K562 (cell line): ENCODE measurements at regions not wholly inside any gene's neighbourhood (a gene's known extent, or its start where the extent isn't known, plus 50 kb on each side); places are given as distances from the start of the nearest gene placed in this dataset.
A peak's percentile ranks its signal among the peaks of the same experiment; 100 is the strongest.

ENCODE experiments used
- ATAC-seq: fragments of 200-7000 bp; cut with Tn5 transposase; 3 replicates; pipeline ENCODE4 v1.9.1; 2020; ENCODE audit warnings: moderate library complexity
- BruUV-seq: library from RNA; stranded (reverse); fragments of 400-500 nt; replicated peaks from 2 replicates; lab custom pipeline; 2021; lab: Mats Ljungman, UMichigan
- CTCF ChIA-PET: fragments of 300-600 bp; formaldehyde crosslinking; extraction: SDS; loops from one replicate; lab custom pipeline; 2021; ENCODE audit warnings: low intra/inter-chr PET ratio; lab: Yijun Ruan, JAX
- POLR2A ChIA-PET: fragments of 300-600, 350-650 bp; sonication (Branson Sonifier 250); formaldehyde crosslinking; extraction: SDS; loops from one replicate; lab custom pipeline; 2021; ENCODE audit warnings: antibody characterized with exemption, inconsistent platforms; lab: Yijun Ruan, JAX
- DNase-seq, 4 experiments: peaks; one replicate each; pipeline versions ENCODE4 v3.0.0 to v3.0.0-alpha.2; 2011 to 2018; ENCODE audit warnings: low spot score in 3 of 4, mixed read lengths in 3 of 4; ENCODE audit errors: extremely low read depth in 1 of 4
- FAIRE-seq: peaks from 2 replicates; lab custom pipeline; 2011; peaks lifted over from hg19 to GRCh38; lab: Jason Lieb, UNC
- H2AFZ ChIP-seq: 2 replicates; pipeline ENCODE4 v1.6.0; 2011; ENCODE audit warnings: low read depth, low read length, control low read depth, inconsistent platforms
- H3K27ac ChIP-seq: fragments of 200-600 bp; 3 replicates; pipeline ENCODE4 v1.8.0; 2011; ENCODE audit warnings: low read depth, mild to moderate bottlenecking, control low read depth, inconsistent platforms, low read length, moderate library complexity, mixed read lengths; ENCODE audit errors: extremely low read depth
- H3K27me3 ChIP-seq, 2 experiments: fragments of 300-600 bp in 1 of 2; 2 replicates in 1 of 2; 3 replicates in 1 of 2; pipeline versions ENCODE4 v1.6.0 to v1.8.0; 2011; ENCODE audit warnings: inconsistent platforms in 2 of 2, low read length in 2 of 2, mild to moderate bottlenecking in 1 of 2, mixed read lengths in 1 of 2, moderate library complexity in 1 of 2; ENCODE audit not compliant: control insufficient read depth in 2 of 2, insufficient read depth in 2 of 2
- H3K36me3 ChIP-seq: fragments of 300-600 bp; 3 replicates; pipeline ENCODE4 v1.8.0; 2011; ENCODE audit warnings: mild to moderate bottlenecking, low read length, inconsistent platforms; ENCODE audit not compliant: control insufficient read depth, insufficient read depth
- H3K4me1 ChIP-seq, 2 experiments: fragments of 200-600 bp in 1 of 2; replicated peaks in 1 of 2; 2 replicates in 1 of 2; 3 replicates in 1 of 2; pipeline versions ENCODE4 v1.5.1 to v1.8.0; 2011; ENCODE audit warnings: inconsistent platforms in 2 of 2, low read length in 2 of 2, mild to moderate bottlenecking in 1 of 2, mixed read lengths in 1 of 2, moderate library complexity in 1 of 2; ENCODE audit not compliant: control insufficient read depth in 2 of 2, insufficient read depth in 2 of 2
- H3K4me2 ChIP-seq: 2 replicates; pipeline ENCODE4 v1.6.1; 2011; ENCODE audit warnings: low read length, control low read depth, inconsistent platforms, mixed read lengths; ENCODE audit not compliant: insufficient read depth
- H3K4me3 ChIP-seq: fragments of 200-600 bp; sonication (generic), shearing (Covaris generic); 2 replicates; pipeline ENCODE4 v1.5.1; 2016; ENCODE audit warnings: control low read depth, inconsistent platforms
- H3K79me2 ChIP-seq: fragments of 200-600 bp; 3 replicates; pipeline ENCODE4 v1.8.0; 2011; ENCODE audit warnings: low read length, inconsistent platforms; ENCODE audit not compliant: control insufficient read depth, insufficient read depth
- H3K9ac ChIP-seq, 2 experiments: 2 replicates each; pipeline versions ENCODE4 v1.6.0 to v1.6.1; 2011; ENCODE audit warnings: low read depth in 2 of 2, low read length in 2 of 2, control low read depth in 1 of 2, inconsistent platforms in 1 of 2, mild to moderate bottlenecking in 1 of 2, mixed read lengths in 1 of 2; ENCODE audit not compliant: insufficient read depth in 1 of 2
- H3K9me1 ChIP-seq: one replicate; pipeline ENCODE4 v1.6.0; 2011; ENCODE audit warnings: inconsistent platforms, mild to moderate bottlenecking, low read length, moderate library complexity; ENCODE audit not compliant: control insufficient read depth, insufficient read depth
- H3K9me3 ChIP-seq: replicated peaks from 2 replicates; pipeline ENCODE4 v1.5.1; 2011; ENCODE audit warnings: low read depth, low read length, inconsistent platforms; ENCODE audit not compliant: control insufficient read depth, insufficient read depth
- H4K20me1 ChIP-seq: replicated peaks from 2 replicates; pipeline ENCODE4 v1.6.1; 2011; ENCODE audit warnings: low read length, inconsistent platforms, mixed read lengths; ENCODE audit not compliant: control insufficient read depth, insufficient read depth
- ATF7 ChIP-seq: fragments of 450-650 bp; IDR thresholded peaks from 2 replicates; pipeline ENCODE4 v1.7.1; 2014; ENCODE audit warnings: mild to moderate bottlenecking, moderate library complexity
- CEBPB ChIP-seq: fragments of 450-650 bp; IDR thresholded peaks from 2 replicates; pipeline ENCODE4 v1.6.1; 2016; ENCODE audit warnings: missing genetic modification characterization, missing compliant biosample characterization
- CEBPG ChIP-seq, 3 experiments: fragments of 200-800 bp in 1 of 3; sonication (Bioruptor generic) in 1 of 3; sonication (generic) in 1 of 3; formaldehyde crosslinking in 1 of 3; IDR thresholded peaks in 2 of 3; conservative IDR thresholded peaks in 1 of 3; 2 replicates each; pipeline versions ENCODE4 v1.6.1 to v1.8.0; 2016 to 2022; ENCODE audit warnings: missing compliant biosample characterization in 2 of 3, missing genetic modification characterization in 2 of 3, mild to moderate bottlenecking in 1 of 3, missing genetic modification reagents in 1 of 3
- ELF2 ChIP-seq: fragments of 250-450 bp; sonication (Bioruptor Pico); IDR thresholded peaks from 2 replicates; pipeline ENCODE4 v1.5.0; 2021; ENCODE audit warnings: mild to moderate bottlenecking
- FOXA3 ChIP-seq, 2 experiments: fragments of 450-650 bp in 1 of 2; sonication (generic) in 1 of 2; formaldehyde crosslinking; IDR thresholded peaks in 1 of 2; conservative IDR thresholded peaks in 1 of 2; 2 replicates each; pipeline versions ENCODE4 v1.4.0 to v1.8.0; 2020 to 2022; ENCODE audit warnings: mild to moderate bottlenecking in 2 of 2, missing genetic modification reagents in 1 of 2
- MAFF ChIP-seq: IDR thresholded peaks from 2 replicates; pipeline ENCODE4 v1.6.1; 2012; ENCODE audit warnings: low read length, improper control_type of control experiment
- MAZ ChIP-seq, 2 experiments: fragments of 450-650 bp in 1 of 2; sonication (generic) in 1 of 2; formaldehyde crosslinking; IDR thresholded peaks in 1 of 2; conservative IDR thresholded peaks in 1 of 2; 2 replicates each; pipeline versions ENCODE4 v1.4.0 to v1.5.0; 2020; ENCODE audit warnings: mild to moderate bottlenecking in 1 of 2, missing genetic modification reagents in 1 of 2
- MEF2D ChIP-seq: conservative IDR thresholded peaks from 2 replicates; pipeline ENCODE4 v1.6.1; 2016; ENCODE audit warnings: low read depth, missing genetic modification characterization, missing compliant biosample characterization
- NR3C1 ChIP-seq: sonication (generic); formaldehyde crosslinking; IDR thresholded peaks from 2 replicates; pipeline ENCODE4 v1.8.1; 2022; ENCODE audit warnings: missing genetic modification reagents
- PCBP2 ChIP-seq: fragments of 200-400 bp; formaldehyde crosslinking; IDR thresholded peaks from 2 replicates; pipeline ENCODE4 v1.6.1; 2018; ENCODE audit warnings: low read length, low read depth, mild to moderate bottlenecking, moderate library complexity; ENCODE audit not compliant: poor library complexity, severe bottlenecking
- PYGO2 ChIP-seq: fragments of 450-650 bp; IDR thresholded peaks from 2 replicates; pipeline ENCODE4 v1.6.1; 2016; ENCODE audit warnings: mild to moderate bottlenecking, missing genetic modification characterization, moderate library complexity, missing compliant biosample characterization
- XRCC4 ChIP-seq: IDR thresholded peaks from one replicate; pipeline ENCODE4 v1.6.1; 2011; ENCODE audit not compliant: insufficient read depth, insufficient read length; ENCODE audit errors: extremely low read depth
- ZNF274 ChIP-seq: IDR thresholded peaks from 2 replicates; pipeline ENCODE4 v1.6.1; 2011; ENCODE audit warnings: low read depth, mild to moderate bottlenecking, low read length, moderate library complexity, borderline replicate concordance
- ZNF75A ChIP-seq: fragments of 450-650 bp; formaldehyde crosslinking; IDR thresholded peaks from 2 replicates; pipeline ENCODE4 v1.4.0; 2020; ENCODE audit warnings: mild to moderate bottlenecking
- WGBS: fragments of 100-300 bp; shearing (Covaris generic); methylation state at CpG from one replicate; pipeline ENCODE4 v1.1.6; 2016; ENCODE audit warnings: low coverage, mixed read lengths; ENCODE audit not compliant: insufficient coverage; ENCODE audit errors: missing lambda C conversion rate; 5-methylcytosine and 5-hydroxymethylcytosine counted together
- in situ Hi-C: fragments of 300-500 bp; cut with MboI; formaldehyde crosslinking; loops from 4 replicates; pipeline ENCODE4 v1.15.0; 2018; ENCODE audit warnings: inconsistent platforms, mixed read lengths
- intact Hi-C: fragments of 100-400 bp; cut with micrococcal nuclease; formaldehyde crosslinking; loops from 2 replicates; pipeline ENCODE4 v1.14.2; 2022
- TF ChIP-seq, protein P1 (sequence below): fragments of 450-650 bp; formaldehyde crosslinking; IDR thresholded peaks from 2 replicates; pipeline ENCODE4 v1.4.0; 2022; ENCODE audit warnings: mild to moderate bottlenecking, moderate library complexity
- TF ChIP-seq, protein P2 (sequence below), 2 experiments: fragments of 450-650 bp in 1 of 2; sonication (generic) in 1 of 2; formaldehyde crosslinking; conservative IDR thresholded peaks; 2 replicates each; pipeline versions ENCODE4 v1.4.0 to v1.8.1; 2020 to 2022; ENCODE audit warnings: mild to moderate bottlenecking in 1 of 2, missing genetic modification reagents in 1 of 2

DNA sequence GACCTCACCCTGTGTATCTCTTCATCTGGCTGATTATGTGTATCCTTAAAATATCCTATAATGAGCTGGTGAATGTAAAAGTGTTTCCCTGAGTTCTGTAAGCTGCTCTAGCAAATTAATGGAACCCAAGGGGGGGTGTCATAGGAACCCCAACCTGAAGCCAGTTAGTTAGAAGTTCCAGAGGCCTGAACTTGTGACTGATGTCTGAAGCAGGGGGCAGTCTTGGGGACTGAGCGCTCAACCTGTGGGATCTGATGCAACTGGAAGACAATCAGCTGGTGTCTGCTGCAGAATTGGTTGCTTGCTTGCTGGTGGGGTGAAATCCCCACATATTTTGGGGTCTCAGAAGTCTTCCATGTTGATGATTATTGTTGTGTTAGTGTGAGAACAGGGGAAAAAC lies 75.7 kb upstream of the NKD1 start (continued):
- TF ChIP-seq ZNF274 (no peak), ATF7 (peak; percentile 31; the same call in 1 of the 2 replicates), MAZ (CRISPR knock-in tag; conservative IDR thresholded peaks at IDR 0.05 in 1 of 2, IDR thresholded peaks at IDR 0.05 in 1 of 2) (0 out of 4 replicates have a peak, but pooled peaks of 1 of the 2 experiments have one; percentile 16), FOXA3 (CRISPR knock-in tag; conservative IDR thresholded peaks at IDR 0.05 in 1 of 2, IDR thresholded peaks at IDR 0.05 in 1 of 2) (no peak), MAFF (no peak)
- TF ChIP-seq, protein P1, sequence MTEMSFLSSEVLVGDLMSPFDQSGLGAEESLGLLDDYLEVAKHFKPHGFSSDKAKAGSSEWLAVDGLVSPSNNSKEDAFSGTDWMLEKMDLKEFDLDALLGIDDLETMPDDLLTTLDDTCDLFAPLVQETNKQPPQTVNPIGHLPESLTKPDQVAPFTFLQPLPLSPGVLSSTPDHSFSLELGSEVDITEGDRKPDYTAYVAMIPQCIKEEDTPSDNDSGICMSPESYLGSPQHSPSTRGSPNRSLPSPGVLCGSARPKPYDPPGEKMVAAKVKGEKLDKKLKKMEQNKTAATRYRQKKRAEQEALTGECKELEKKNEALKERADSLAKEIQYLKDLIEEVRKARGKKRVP (CRISPR knock-in tag), result peak; percentile 88

DNA sequence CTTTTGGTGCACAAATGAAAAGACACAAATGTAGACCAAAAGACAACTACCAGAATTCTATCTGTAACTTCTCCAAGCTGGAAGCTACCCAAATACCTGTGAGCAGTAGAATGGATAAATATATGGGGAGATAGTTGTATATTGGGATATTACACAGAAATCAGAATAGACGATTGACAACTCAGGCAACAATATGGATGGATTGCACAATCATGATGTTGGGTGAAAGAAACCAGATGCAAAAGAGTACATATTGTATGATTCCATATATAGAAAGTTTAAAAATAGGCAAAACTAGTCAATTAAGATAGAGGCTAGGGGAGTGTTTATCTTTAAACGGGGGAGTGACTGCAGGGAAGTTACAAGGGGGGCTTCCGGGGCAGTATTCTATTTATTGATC lies 77.5 kb upstream of the NKD1 start:
- Histone ChIP-seq H3K4me2 (no peak overlapping the region), H3K79me2 (no peaks in the 10 kb centered on the region), H3K27ac (no peak overlapping the region), H3K36me3 (no peaks in the 10 kb centered on the region), H3K4me3 (no peak overlapping the region), H3K27me3 (peaks cover 10 to 37% of the 10 kb centered on the region in 2 experiments; a peak in 4 of 5 replicates), H3K9ac (no peak overlapping the region), H3K9me3 (no peaks in the 10 kb centered on the region; the same call in 1 of the 2 replicates), H4K20me1 (0 out of 2 replicates have a peak, but pooled peaks cover 4% of the 10 kb centered on the region), H2AFZ (no peak overlapping the region), H3K4me1 (peaks cover 3 to 10% of the 10 kb centered on the region in 2 experiments; a peak in 4 of 5 replicates), H3K9me1 (no peaks in the 10 kb centered on the region)
- DNase-seq (no peak), ATAC-seq (no peak), FAIRE-seq (no peak)
- WGBS, result 2% methylated on average over 3 of the region's 3 CpGs
- POLR2A ChIA-PET, result interaction anchor here (0.9 kb wide), 1 partner anchor 143 kb away, joined by 3 read pairs; no protein-coding TSS in a partner anchor
- CTCF ChIA-PET, result no interaction called here
- no TSS peak for BruUV-seq
- intact Hi-C loops (no loop called here), in situ Hi-C loops (no loop called here)
- TF ChIP-seq PYGO2 (tag) (no peak), MEF2D (tag) (0 out of 2 replicates have a peak, but pooled peaks have one; percentile 23), CEBPG (CRISPR knock-in tag; IDR thresholded peaks at IDR 0.05) (no peak), CEBPG (tag; conservative IDR thresholded peaks at IDR 0.05 in 1 of 2, IDR thresholded peaks at IDR 0.05 in 1 of 2) (peak; percentile 67 to 89), XRCC4 (no peak), ELF2 (CRISPR knock-in tag) (no peak), CEBPB (peak; percentile 81), PCBP2 (no peak), ZNF75A (CRISPR knock-in tag) (no peak), NR3C1 (CRISPR knock-in tag) (no peak)
- TF ChIP-seq, protein P2, sequence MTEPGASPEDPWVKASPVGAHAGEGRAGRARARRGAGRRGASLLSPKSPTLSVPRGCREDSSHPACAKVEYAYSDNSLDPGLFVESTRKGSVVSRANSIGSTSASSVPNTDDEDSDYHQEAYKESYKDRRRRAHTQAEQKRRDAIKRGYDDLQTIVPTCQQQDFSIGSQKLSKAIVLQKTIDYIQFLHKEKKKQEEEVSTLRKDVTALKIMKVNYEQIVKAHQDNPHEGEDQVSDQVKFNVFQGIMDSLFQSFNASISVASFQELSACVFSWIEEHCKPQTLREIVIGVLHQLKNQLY (CRISPR knock-in tag; conservative IDR thresholded peaks at IDR 0.05), result no peak
